Panc1 (cell line): ENCODE measurements at regions not wholly inside any gene's neighbourhood (a gene's known extent, or its start where the extent isn't known, plus 50 kb on each side); places are given as distances from the start of the nearest gene placed in this dataset.

Experiments
- ATAC-seq: fragments of 200-7000 bp; cut with Tn5 transposase; 2 replicates; pipeline ENCODE4 v1.9.1; 2020; ENCODE audit warnings: mild to moderate bottlenecking, moderate library complexity
- BruUV-seq: library from RNA; stranded (reverse); fragments of 400-500 nt; replicated peaks from 2 replicates; lab custom pipeline; 2021; lab: Mats Ljungman, UMichigan
- CTCF ChIA-PET: fragments of 300-600 bp; sonication (Branson Sonifier 250); formaldehyde crosslinking; loops from one replicate; lab custom pipeline; 2022; ENCODE audit warnings: antibody characterized with exemption; lab: Charles Lee
- POLR2A ChIA-PET: fragments of 300-600 bp; sonication (Branson Sonifier 250); formaldehyde crosslinking; loops from one replicate; lab custom pipeline; 2022; ENCODE audit warnings: antibody characterized with exemption; lab: Charles Lee
- DNase-seq: peaks from one replicate; pipeline ENCODE4 v3.0.0-alpha.2; 2010; ENCODE audit warnings: low read depth, low spot score
- H3K27ac ChIP-seq: 2 replicates; pipeline ENCODE4 v1.5.1; 2011; ENCODE audit warnings: mild to moderate bottlenecking, low read length, inconsistent platforms
- H3K27me3 ChIP-seq: fragments of 200-500 bp; sonication (Bioruptor generic); 2 replicates; pipeline ENCODE4 v1.6.0; 2014; ENCODE audit warnings: low read length, inconsistent platforms; ENCODE audit not compliant: control insufficient read depth, insufficient read depth
- H3K36me3 ChIP-seq: fragments of 200-500 bp; sonication (Bioruptor generic); 2 replicates; pipeline ENCODE4 v1.5.1; 2014; ENCODE audit warnings: inconsistent platforms, mild to moderate bottlenecking, low read length, moderate library complexity; ENCODE audit not compliant: control insufficient read depth, insufficient read depth
- H3K4me1 ChIP-seq: 2 replicates; pipeline ENCODE4 v1.5.1; 2011; ENCODE audit warnings: inconsistent platforms, mild to moderate bottlenecking, low read length, moderate library complexity; ENCODE audit not compliant: control insufficient read depth, insufficient read depth
- H3K4me3 ChIP-seq, 2 experiments: 2 replicates each; pipeline ENCODE4 v1.5.1; 2011 to 2012; ENCODE audit warnings: low read depth in 2 of 2, low read length in 2 of 2, mild to moderate bottlenecking in 2 of 2, inconsistent platforms in 1 of 2, moderate library complexity in 1 of 2
- H3K9me3 ChIP-seq: fragments of 200-500 bp; sonication (Bioruptor generic); 2 replicates; pipeline ENCODE4 v1.5.1; 2014; ENCODE audit warnings: low read depth, mild to moderate bottlenecking, inconsistent platforms, low read length, moderate library complexity; ENCODE audit not compliant: control insufficient read depth, insufficient read depth
- POLR2AphosphoS5 ChIP-seq: IDR thresholded peaks from 2 replicates; pipeline ENCODE4 v1.6.1; 2012; ENCODE audit warnings: mild to moderate bottlenecking, low read depth, low read length, moderate library complexity
- SIN3A ChIP-seq: IDR thresholded peaks from 2 replicates; pipeline ENCODE4 v1.6.1; 2012; ENCODE audit warnings: low read depth, mild to moderate bottlenecking, low read length, moderate library complexity, borderline replicate concordance; ENCODE audit not compliant: insufficient read depth
- TCF7L2 ChIP-seq: IDR thresholded peaks from 2 replicates; pipeline ENCODE4 v1.6.1; 2011; ENCODE audit warnings: mild to moderate bottlenecking, low read depth, low read length, inconsistent platforms
- in situ Hi-C: cut with HindIII; loops from 2 replicates; pipeline ENCODE4 v1.10.0; 2016; ENCODE audit warnings: low sequenced_read_pairs, low pct_unique_long_range_greater_than_20kb
- intact Hi-C: fragments of 100-400 bp; cut with micrococcal nuclease; formaldehyde crosslinking; loops from one replicate; pipeline ENCODE4 v1.10.0; 2022; ENCODE audit not compliant: unreplicated experiment
- TF ChIP-seq, protein P1 (sequence below): fragments of 450-650 bp; IDR thresholded peaks from 2 replicates; pipeline ENCODE4 v1.5.1; 2017; ENCODE audit warnings: mild to moderate bottlenecking
- TF ChIP-seq, protein P2 (sequence below), 2 experiments: IDR thresholded peaks; 2 replicates each; pipeline ENCODE4 v1.6.1; 2011 to 2012; ENCODE audit warnings: low read depth in 2 of 2, control low read depth in 1 of 2, low read length in 1 of 2, mild to moderate bottlenecking in 1 of 2, moderate library complexity in 1 of 2; ENCODE audit not compliant: insufficient read depth in 1 of 2

DNA sequence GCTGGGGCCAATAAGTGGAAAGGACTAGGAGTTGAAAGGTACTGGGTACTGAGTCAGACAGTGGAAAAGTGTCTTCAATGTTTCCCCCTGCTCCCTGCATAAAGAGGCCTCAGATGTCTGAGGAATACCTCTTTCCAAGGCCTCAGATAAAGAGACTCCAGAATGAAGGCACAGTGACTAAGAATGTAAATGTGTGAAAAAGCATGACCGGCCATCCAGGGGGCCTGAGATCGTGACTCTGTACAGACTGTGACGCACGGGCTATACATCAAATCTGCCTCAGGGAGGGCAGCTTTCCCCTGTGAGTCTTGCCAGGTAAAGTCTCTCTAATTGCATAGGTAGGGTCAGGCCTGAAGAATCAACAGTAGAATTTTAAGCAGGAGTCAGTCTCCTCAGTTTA lies 1690.5 kb downstream of the KCNT2 start:
- CTCF ChIA-PET = no interaction called here

DNA sequence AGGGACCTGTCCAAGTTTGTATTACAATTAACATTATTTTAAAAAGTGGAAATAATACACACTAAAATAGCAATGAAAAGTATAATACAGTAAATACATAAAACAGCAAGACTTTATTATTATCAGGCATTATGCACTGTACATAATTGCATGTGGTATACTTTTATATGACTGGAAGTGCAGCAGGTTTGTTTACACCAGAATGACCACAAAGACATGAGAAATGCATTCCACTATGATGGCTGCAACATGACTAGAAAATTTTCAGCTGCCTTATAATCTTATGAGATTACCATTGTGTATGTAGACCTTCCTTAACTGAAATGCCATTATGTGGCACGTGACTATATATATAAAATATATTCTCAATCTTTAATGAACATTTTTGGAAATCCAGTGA lies 1699.6 kb downstream of the KCNT2 start:
- TF ChIP-seq, protein P1, sequence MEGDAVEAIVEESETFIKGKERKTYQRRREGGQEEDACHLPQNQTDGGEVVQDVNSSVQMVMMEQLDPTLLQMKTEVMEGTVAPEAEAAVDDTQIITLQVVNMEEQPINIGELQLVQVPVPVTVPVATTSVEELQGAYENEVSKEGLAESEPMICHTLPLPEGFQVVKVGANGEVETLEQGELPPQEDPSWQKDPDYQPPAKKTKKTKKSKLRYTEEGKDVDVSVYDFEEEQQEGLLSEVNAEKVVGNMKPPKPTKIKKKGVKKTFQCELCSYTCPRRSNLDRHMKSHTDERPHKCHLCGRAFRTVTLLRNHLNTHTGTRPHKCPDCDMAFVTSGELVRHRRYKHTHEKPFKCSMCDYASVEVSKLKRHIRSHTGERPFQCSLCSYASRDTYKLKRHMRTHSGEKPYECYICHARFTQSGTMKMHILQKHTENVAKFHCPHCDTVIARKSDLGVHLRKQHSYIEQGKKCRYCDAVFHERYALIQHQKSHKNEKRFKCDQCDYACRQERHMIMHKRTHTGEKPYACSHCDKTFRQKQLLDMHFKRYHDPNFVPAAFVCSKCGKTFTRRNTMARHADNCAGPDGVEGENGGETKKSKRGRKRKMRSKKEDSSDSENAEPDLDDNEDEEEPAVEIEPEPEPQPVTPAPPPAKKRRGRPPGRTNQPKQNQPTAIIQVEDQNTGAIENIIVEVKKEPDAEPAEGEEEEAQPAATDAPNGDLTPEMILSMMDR = no peak
- TF ChIP-seq, protein P2, sequence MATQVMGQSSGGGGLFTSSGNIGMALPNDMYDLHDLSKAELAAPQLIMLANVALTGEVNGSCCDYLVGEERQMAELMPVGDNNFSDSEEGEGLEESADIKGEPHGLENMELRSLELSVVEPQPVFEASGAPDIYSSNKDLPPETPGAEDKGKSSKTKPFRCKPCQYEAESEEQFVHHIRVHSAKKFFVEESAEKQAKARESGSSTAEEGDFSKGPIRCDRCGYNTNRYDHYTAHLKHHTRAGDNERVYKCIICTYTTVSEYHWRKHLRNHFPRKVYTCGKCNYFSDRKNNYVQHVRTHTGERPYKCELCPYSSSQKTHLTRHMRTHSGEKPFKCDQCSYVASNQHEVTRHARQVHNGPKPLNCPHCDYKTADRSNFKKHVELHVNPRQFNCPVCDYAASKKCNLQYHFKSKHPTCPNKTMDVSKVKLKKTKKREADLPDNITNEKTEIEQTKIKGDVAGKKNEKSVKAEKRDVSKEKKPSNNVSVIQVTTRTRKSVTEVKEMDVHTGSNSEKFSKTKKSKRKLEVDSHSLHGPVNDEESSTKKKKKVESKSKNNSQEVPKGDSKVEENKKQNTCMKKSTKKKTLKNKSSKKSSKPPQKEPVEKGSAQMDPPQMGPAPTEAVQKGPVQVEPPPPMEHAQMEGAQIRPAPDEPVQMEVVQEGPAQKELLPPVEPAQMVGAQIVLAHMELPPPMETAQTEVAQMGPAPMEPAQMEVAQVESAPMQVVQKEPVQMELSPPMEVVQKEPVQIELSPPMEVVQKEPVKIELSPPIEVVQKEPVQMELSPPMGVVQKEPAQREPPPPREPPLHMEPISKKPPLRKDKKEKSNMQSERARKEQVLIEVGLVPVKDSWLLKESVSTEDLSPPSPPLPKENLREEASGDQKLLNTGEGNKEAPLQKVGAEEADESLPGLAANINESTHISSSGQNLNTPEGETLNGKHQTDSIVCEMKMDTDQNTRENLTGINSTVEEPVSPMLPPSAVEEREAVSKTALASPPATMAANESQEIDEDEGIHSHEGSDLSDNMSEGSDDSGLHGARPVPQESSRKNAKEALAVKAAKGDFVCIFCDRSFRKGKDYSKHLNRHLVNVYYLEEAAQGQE (IDR thresholded peaks at IDR 0.05; ENCODE audit: insufficient read depth in 1 of 2, low read depth in 2 of 2, low read length in 1 of 2) = no peak
- TF ChIP-seq SIN3A (no peak), POLR2AphosphoS5 (no peak), TCF7L2 (no peak)
- CTCF ChIA-PET = no interaction called here
- no peak for ATAC-seq
- POLR2A ChIA-PET = no interaction called here
- in situ Hi-C loops (no loop called here), intact Hi-C loops (no loop called here)
- Histone ChIP-seq H3K4me1 (no peaks in the 10 kb centered on the region), H3K36me3 (no peaks in the 10 kb centered on the region), H3K4me3 (no peak overlapping the region), H3K27me3 (no peaks in the 10 kb centered on the region), H3K27ac (no peak overlapping the region), H3K9me3 (no peaks in the 10 kb centered on the region)
- no TSS peak for BruUV-seq
- DNase-seq = no peak

More for the DNA sequence above, 1690.5 kb downstream of the KCNT2 start:
- ATAC-seq (no peak), DNase-seq (no peak)
- intact Hi-C loops = no loop called here
- in situ Hi-C loops = no loop called here
- no peaks in the 10 kb centered on the region for H3K27me3 ChIP-seq
- no peak overlapping the region for H3K4me3 ChIP-seq
- POLR2A ChIA-PET = no interaction called here
- no peaks in the 10 kb centered on the region for H3K9me3 ChIP-seq
- no peaks in the 10 kb centered on the region for H3K4me1 ChIP-seq
- H3K36me3 ChIP-seq = no peaks in the 10 kb centered on the region
- TF ChIP-seq SIN3A (no peak), POLR2AphosphoS5 (no peak), TCF7L2 (no peak)
- TF ChIP-seq, protein P1 = no peak
- TF ChIP-seq, protein P2 (IDR thresholded peaks at IDR 0.05; ENCODE audit: insufficient read depth in 1 of 2, low read depth in 2 of 2, low read length in 1 of 2) = no peak
- no peak overlapping the region for H3K27ac ChIP-seq
- no TSS peak for BruUV-seq
